GM21447 (cell line): ENCODE measurements at regions not wholly inside any gene's neighbourhood (a gene's known extent, or its start where the extent isn't known, plus 50 kb on each side); places are given as distances from the start of the nearest gene placed in this dataset.

Source experiments
- ATAC-seq: cut with Tn5 transposase; IDR thresholded peaks from one replicate; pipeline ENCODE4 v1.9.1; 2021; ENCODE audit not compliant: unreplicated experiment

- no peak for ATAC-seq
Observed at GRCh38 chr14:49467091-49467490, 119.1 kb downstream of the RPS29 start.

GRCh38 chr14:49464885-49465284 is 121.3 kb downstream of the RPS29 start:
- ATAC-seq: no peak

DNA sequence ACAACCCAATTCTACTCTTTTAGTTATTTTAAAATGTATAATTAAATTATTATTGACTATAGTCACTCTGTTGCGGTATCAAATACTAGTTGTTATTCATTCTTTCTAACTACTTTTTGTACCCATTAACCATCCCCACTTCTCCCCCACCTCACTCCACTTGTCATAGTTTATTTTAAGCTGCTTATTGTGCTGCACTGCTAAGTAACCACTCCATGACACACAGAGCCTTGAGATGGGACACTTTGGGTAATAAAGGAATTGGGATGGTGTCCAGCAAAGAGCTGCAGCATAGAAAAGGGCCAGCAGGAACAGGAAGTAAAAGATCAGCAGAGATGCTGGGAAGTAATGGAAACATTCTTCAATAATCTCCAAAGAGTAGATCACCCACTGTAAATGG is 123.0 kb downstream of the RPS29 start:
- ATAC-seq: no peak

- peak; percentile 97 for ATAC-seq
Observed at GRCh38 chr14:49461529-49462401, 124.4 kb downstream of the RPS29 start.

DNA sequence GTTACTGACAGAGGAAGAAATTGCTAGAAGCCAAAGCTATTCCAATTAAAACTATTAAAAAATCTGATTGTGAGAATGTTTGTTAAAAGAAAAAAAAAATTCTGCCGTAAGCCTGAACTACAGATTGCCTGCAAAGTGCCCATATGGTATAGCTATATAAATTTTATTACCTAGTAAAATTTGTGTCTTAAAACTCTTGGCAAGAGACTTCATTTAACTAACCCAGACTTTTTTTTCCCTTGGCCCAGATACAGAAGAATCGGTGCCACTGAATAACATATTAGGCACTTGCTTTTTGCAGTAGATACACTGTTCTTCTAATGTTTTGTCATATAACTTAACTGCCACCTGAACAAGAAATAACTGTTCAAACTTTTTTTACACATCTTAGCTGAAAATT is 125.5 kb downstream of the RPS29 start:
- ATAC-seq: no peak

GRCh38 chr14:49456589-49456988 is 129.6 kb downstream of the RPS29 start:
- ATAC-seq: no peak

- ATAC-seq: no peak
Observed at GRCh38 chr14:49451938-49452337, 134.2 kb downstream of the RPS29 start.

DNA sequence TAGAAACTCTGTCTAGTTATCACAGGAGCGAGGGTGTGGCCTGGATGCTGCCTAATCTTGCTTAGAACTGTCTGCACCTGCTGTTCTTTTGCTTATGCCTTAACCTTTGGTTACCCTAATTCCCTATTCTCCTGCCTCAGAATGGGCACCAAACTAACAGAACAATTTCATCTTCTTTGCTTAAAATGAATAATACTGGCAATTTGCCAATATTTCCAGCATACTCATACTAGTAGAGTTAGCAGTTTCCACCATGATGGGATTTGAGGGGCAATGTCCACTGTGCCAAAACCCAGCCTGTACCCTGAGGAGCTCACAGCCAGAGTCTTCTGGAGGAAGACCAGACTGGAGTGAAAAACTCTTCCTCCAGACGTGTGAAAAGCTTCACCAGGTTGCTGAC is 136.4 kb downstream of the RPS29 start:
- no peak for ATAC-seq

DNA sequence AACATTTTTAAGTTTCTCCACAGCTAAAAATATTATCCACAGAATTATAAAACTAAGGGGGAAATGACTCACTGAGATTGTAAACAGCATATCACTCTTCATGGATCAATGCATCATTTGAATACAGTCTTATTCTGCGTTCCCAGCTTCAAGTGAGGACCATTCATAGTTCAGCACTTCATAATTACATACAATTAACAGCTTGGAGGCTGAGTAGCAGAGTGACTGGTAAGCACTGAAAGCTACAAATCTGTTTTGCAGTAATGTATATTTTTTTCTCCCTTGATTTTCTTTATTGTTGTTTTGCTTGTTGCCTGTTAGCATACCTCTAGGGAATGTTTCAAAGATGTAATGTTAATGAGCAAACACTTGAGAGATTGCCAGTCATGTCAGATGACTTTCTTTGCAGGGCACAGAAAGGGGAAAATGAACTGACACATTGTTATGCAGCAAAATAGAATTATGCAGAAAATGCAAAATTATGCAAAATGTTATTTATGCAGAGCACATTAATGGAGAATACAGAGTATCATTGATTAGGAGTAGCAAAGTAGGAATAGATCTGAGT is 138.6 kb downstream of the RPS29 start:
- ATAC-seq: no peak

- ATAC-seq: no peak
Observed at GRCh38 chr14:49446801-49447200, 139.4 kb downstream of the RPS29 start.

DNA sequence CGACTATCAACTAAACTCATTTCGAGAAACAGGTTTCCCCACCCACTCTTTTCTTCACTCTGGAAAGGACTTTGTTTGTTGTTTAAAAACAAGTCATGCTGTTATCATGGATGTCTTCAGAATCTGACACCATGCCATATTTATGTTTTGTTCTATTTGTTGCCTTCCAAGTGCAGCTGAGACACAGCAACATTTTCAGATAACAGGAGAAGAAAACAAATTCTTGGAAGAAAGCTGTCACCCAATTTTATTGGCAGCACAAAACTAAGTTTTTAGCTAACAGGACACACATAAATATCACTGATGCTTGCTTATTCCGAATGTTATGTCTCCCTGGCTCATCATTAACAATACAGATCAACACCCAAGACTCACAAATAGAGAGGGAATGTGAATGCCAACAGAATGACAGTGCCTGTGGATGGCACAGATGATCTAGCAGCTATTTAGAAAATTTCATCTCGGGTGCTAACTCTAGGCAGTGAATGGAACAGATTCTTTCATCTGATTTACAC is 147.9 kb downstream of the RPS29 start:
- no peak for ATAC-seq

DNA sequence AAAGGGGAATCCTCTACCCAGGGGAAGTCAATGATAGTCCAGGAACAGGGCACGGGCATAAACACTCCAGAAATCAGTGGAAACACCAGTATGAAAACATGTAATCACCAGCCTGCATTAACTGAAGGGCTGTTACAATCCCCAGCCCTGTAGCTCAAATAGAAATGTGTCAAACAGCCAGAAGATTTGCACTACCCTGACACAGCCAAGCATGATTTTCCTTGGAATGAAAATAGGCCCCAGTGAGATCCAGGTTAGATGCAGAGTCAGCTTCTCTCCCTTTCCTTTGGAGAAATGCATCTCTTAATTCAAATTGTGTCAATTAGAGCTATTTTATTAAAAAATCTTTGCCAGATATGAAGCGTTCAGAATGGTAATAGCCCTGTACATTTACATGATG is 158.1 kb downstream of the RPS29 start:
- ATAC-seq: no peak

DNA sequence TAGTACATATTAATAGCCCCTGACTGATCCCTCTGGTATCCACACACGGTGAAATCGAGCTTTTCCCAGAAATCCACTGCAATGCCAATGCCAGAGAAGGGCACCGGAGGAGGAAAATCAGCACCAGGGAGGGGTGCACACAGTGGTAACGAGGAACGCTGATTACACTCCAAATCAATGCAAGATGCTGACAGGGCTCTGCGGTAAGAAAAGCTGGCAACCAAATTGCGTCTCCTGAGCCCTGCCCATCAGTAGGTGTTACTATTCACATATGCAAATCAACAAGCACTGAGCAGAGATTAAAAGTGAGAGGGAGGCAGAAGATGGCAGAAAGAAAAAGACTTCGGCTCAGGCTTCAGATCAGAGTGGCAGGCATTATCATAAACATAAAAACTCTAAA is 159.1 kb downstream of the RPS29 start:
- no peak for ATAC-seq

DNA sequence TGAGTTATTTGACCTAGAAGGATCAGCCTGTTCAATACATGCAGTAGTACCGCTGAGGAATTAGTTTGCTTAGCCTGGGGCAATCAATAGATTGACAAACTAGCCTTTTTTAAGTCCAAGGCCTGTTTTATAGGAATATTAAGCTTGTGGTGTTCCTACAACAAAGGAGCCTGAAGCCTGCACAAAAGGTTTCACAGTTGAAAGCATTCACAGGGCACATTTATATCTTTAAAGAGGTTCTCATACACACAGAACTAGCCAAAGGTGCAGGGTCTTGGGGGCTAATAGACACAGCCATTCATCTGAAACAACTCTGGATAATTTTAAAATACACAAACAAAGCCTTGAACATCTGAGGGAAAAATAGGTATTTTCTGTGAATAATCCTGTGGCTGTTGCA is 160.3 kb downstream of the RPS29 start:
- ATAC-seq: no peak

DNA sequence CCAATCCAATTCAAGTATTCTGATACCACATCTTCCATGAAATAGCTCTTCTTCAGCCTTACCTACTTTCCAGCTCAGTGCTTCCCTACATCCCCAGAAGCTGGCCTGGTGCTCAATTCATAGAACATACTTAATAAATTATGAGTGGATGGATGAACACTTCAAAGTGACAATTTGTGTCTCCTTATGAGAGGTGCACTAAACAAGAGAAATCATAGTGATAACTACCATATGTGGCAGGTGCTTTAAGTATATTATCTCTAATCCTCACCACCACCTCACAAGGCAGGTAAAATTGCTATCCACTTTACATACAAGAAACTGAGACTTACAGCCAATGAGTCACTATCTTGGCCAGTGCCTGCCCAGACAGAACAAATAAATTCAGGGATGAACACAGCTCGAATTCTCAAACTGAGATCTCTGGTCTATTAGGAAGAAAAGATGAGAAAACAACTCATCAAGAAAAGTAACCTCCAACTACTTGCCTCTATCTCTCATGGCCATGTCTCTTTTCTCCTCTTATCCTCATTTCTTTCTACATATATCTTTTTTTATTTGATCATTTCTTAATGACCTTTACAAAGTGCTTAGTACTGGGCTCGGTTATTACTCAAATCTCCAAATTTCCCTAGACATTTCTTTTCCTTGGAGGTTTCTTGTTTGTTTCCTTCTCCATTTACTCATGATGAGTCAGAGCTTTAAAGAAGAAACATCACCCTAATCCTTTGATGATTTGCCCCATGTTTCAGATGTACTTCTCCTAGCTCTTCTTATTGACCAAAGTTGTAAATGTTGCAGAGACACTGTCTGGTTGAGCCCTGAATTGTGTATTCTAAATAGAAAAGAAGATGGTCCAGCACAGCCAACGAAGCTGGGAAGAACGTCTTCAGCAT is 161.5 kb downstream of the RPS29 start:
- ATAC-seq: no peak

DNA sequence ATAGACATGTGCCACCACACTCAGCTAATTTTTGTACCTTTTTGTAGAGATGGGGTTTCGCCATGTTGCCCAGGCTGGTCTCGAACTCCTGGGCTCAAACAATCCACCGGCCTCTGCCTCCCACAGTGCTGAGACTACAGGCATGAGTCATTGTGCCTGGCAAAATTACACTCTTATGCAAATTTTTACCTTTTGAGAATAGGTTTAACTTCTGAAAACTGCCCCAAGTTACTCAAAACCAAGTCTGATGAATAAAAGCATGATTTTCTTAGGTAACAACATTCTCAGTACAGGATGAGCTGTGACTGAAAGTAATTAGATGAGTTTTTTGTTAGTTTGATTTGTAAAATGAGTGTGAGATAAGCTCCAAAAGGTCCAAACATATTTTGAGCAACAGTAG is 166.0 kb downstream of the RPS29 start:
- ATAC-seq: no peak

DNA sequence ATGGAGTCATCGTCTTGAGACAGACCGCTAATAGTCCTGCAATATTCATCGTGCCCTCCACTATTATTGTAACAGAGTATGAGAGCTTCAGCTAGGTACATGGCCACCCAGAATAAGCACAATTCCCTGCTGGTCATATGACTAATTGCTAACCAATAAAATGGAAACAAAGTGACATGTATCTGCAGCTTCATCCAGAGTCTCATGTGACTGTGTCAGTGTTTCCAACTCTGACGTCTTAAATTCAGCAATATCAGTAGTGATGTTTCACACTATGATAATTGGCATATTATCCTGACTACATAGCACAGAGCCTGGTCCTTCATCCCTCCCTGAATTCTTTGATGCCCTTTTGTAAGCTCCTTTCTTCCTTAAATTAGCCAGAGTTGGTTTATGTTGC is 167.4 kb downstream of the RPS29 start:
- no peak for ATAC-seq

- no peak for ATAC-seq
Observed at GRCh38 chr14:49417790-49418189, 168.4 kb downstream of the RPS29 start.

DNA sequence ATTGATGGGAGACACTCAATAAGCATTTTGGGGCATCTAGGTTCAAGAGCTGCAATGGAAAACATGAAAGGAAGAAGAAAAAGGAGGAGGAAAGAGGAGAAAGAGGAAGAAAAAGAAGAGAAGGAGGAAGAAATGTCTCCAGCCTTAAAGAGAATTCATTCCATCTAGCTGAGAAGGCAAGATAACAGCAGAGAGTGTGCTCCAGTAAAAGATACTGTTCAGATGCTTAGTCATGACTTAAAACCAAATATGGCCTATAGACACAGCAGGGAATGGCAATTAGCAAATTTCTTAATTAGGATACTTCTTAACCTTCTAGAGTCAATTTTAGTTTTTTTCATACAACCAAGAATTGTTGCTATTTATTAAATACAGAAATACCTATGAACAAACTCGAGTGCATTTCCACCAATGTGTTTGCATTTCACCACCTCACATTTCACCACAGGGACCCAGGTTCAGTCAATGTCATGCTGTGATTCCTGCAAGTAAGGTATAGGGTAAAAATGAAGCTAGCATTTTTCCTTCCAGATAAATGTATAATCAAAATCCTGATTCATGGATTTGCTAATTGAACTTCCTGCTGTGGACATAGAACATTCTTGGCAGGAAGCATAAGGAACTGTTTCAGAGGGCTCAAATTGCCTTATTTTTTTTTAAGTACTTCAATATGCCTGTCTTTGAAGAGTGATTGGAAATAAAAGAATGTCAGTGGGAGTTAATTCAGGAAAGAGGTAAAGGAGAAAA is 177.8 kb downstream of the RPS29 start:
- no peak for ATAC-seq

DNA sequence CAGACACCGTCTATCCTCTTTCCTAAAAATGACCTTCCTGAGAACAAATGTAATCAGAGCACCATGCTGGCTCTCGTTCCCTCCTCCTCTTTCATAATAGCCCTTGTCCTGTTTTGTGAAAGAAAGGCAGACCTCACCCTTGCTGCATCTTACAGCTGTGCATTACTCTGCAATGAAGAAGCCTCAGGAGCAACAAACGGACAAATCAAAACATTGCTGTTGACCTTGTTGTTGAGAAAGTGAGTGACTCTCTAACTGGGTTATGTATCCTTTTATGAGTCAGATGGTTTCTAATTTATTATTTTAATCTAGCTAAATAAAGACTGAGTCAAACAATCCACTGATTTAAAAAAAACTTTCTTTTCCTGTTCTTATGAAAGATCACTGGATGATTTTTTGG is 180.9 kb downstream of the RPS29 start:
- no peak for ATAC-seq

- ATAC-seq: no peak
Observed at GRCh38 chr14:49401373-49401772, 184.8 kb downstream of the RPS29 start.
